ENCODE measurements at regions not wholly inside any gene's neighbourhood (a gene's known extent, or its start where the extent isn't known, plus 50 kb on each side); places are given as distances from the start of the nearest gene placed in this dataset.

DNA sequence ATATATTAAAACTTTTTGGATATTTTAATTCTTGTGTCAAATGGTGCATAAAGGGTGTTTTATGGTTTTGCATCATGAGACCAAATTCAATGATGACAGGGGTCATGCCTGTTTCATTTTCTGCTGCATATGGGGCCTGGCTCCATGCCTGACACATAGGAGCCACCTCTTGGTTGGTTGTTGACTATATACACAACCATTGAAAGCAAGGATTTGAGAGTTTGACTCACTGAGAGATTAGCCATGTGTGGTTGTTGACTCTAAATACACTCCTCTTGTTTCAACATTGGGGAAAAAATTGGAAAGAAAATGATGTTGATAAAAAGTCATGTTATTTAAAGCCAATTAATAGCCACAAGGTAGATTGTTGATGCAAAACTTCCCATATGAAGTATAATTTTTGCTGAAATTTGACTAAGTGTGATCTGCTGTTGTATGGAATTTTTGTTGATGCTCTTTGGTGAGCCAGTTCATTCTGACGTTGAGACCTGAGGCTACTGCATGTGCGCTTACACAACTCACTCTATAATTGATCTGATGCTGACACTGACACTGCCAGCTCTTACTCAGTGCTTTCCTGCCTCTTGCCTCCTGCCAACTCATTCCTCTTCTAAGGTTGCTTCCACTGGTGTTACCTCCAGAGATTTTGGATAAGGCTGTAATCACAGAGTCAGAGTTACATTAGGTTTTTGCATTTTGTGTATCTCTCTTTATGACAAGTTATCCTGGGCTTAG lies 446.2 kb upstream of the SLC14A2 start (continued):
- TF ChIP-seq, protein P1, sequence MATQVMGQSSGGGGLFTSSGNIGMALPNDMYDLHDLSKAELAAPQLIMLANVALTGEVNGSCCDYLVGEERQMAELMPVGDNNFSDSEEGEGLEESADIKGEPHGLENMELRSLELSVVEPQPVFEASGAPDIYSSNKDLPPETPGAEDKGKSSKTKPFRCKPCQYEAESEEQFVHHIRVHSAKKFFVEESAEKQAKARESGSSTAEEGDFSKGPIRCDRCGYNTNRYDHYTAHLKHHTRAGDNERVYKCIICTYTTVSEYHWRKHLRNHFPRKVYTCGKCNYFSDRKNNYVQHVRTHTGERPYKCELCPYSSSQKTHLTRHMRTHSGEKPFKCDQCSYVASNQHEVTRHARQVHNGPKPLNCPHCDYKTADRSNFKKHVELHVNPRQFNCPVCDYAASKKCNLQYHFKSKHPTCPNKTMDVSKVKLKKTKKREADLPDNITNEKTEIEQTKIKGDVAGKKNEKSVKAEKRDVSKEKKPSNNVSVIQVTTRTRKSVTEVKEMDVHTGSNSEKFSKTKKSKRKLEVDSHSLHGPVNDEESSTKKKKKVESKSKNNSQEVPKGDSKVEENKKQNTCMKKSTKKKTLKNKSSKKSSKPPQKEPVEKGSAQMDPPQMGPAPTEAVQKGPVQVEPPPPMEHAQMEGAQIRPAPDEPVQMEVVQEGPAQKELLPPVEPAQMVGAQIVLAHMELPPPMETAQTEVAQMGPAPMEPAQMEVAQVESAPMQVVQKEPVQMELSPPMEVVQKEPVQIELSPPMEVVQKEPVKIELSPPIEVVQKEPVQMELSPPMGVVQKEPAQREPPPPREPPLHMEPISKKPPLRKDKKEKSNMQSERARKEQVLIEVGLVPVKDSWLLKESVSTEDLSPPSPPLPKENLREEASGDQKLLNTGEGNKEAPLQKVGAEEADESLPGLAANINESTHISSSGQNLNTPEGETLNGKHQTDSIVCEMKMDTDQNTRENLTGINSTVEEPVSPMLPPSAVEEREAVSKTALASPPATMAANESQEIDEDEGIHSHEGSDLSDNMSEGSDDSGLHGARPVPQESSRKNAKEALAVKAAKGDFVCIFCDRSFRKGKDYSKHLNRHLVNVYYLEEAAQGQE (IDR thresholded peaks at IDR 0.05; ENCODE audit: unreplicated experiment): no peak
- no peak for TF ChIP-seq CREB1 (CRISPR knock-in tag; IDR thresholded peaks at IDR 0.05; ENCODE audit: low read depth)
- no peak for TF ChIP-seq EZH2 (IDR thresholded peaks at IDR 0.05; ENCODE audit: low read depth, unreplicated experiment)
- no peak for TF ChIP-seq JUNB (IDR thresholded peaks at IDR 0.05; ENCODE audit: unreplicated experiment)
- TF ChIP-seq EZH2phosphoT487 (IDR thresholded peaks at IDR 0.05; ENCODE audit: unreplicated experiment): no peak
- TF ChIP-seq, protein P2, sequence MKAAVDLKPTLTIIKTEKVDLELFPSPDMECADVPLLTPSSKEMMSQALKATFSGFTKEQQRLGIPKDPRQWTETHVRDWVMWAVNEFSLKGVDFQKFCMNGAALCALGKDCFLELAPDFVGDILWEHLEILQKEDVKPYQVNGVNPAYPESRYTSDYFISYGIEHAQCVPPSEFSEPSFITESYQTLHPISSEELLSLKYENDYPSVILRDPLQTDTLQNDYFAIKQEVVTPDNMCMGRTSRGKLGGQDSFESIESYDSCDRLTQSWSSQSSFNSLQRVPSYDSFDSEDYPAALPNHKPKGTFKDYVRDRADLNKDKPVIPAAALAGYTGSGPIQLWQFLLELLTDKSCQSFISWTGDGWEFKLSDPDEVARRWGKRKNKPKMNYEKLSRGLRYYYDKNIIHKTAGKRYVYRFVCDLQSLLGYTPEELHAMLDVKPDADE (IDR thresholded peaks at IDR 0.05): no peak

DNA sequence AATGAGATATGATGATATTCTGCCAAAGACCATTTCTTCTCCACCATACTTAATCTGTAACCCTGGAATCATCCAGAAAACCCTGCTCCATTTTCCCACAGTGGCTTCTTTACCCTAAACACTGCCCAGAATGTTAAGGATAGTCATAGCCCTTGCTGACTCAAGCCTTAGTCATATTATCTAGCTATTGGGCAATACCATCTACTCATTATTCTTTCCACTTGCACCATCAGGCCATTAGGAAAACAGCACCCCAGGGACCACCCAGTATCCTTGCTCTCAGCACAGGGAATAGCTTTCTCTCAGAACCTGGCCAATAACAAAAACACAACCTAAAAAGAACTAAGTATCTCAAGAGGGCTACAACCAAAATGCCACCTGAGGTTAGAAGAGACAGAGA lies 445.7 kb upstream of the SLC14A2 start:
- H3K4me3 Mint-ChIP-seq: no peak overlapping the region
- H3K4me1 ChIP-seq (ENCODE audit: insufficient read depth): no peaks in the 10 kb centered on the region
- H3K79me2 ChIP-seq (replicated peaks; ENCODE audit: insufficient read depth): no peaks in the 10 kb centered on the region
- no peaks in the 10 kb centered on the region for H4K20me1 ChIP-seq (replicated peaks; ENCODE audit: insufficient read depth)
- no peak overlapping the region for H3K27ac Mint-ChIP-seq
- H3K27me3 Mint-ChIP-seq (ENCODE audit: insufficient read depth, low read depth, poor library complexity): no peaks in the 10 kb centered on the region
- peaks cover 3% of the 10 kb centered on the region; the same call in 2 of the 3 replicates for H3K4me1 Mint-ChIP-seq
- DNase-seq (ENCODE audit: low spot score): no peak
- H3K27me3 ChIP-seq (ENCODE audit: insufficient read depth): no peaks in the 10 kb centered on the region
- ATAC-seq: no peak
- no peaks in the 10 kb centered on the region for H3F3A ChIP-seq (replicated peaks; ENCODE audit: low read depth)
- H3K27ac ChIP-seq (ENCODE audit: low read depth): no peak overlapping the region
- no peaks in the 10 kb centered on the region for H3K9me2 ChIP-seq (ENCODE audit: insufficient read depth)
- H3K4me2 ChIP-seq: no peak overlapping the region
- no peaks in the 10 kb centered on the region for H3K36me3 ChIP-seq (ENCODE audit: insufficient read depth)
- no peak overlapping the region for H3K4me3 ChIP-seq
- no peaks in the 10 kb centered on the region for H3K9me3 Mint-ChIP-seq
- H2AFZ ChIP-seq: no peak overlapping the region
- no peaks in the 10 kb centered on the region for H3K36me3 Mint-ChIP-seq (ENCODE audit: low read depth)
- no peak for TF ChIP-seq NANOG (IDR thresholded peaks at IDR 0.05; ENCODE audit: borderline replicate concordance)
- no peak for TF ChIP-seq STAT1 (IDR thresholded peaks at IDR 0.05; ENCODE audit: unreplicated experiment)
- TF ChIP-seq EZH2phosphoT487 (IDR thresholded peaks at IDR 0.05; ENCODE audit: unreplicated experiment): no peak
- no peak for TF ChIP-seq CREB1 (CRISPR knock-in tag; IDR thresholded peaks at IDR 0.05; ENCODE audit: low read depth)
- TF ChIP-seq, protein P2 (IDR thresholded peaks at IDR 0.05): no peak
- TF ChIP-seq, protein P1 (IDR thresholded peaks at IDR 0.05; ENCODE audit: unreplicated experiment): no peak
- no peak for TF ChIP-seq JUNB (IDR thresholded peaks at IDR 0.05; ENCODE audit: unreplicated experiment)
- TF ChIP-seq ZNF114 (CRISPR knock-in tag; IDR thresholded peaks at IDR 0.05): no peak
- TF ChIP-seq ZNF331 (CRISPR knock-in tag; IDR thresholded peaks at IDR 0.05; ENCODE audit: low read depth): no peak
- TF ChIP-seq POLR2AphosphoS5 (IDR thresholded peaks at IDR 0.05; ENCODE audit: low read depth): no peak
